ENCODE measurements at regions not wholly inside any gene's neighbourhood (a gene's known extent, or its start where the extent isn't known, plus 50 kb on each side); places are given as distances from the start of the nearest gene placed in this dataset.

DNA sequence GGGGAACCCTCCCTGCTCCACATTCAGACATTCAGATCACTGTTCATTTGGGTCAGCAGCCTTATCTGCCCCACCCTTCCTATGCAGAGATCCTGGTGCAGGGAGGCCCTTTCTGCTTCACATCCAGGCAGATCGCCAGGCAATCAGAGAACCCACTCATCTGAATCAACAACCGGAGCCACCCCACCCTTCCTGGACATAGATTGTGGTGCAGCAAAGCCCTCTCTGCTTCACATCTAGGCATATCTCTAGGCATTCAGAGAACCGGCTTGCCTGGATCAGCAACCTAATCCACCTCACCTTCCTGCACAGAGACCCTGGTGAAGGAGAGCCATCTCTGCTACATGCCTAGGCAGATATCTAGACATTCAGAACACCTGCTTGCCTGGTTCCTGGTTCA lies 184.5 kb upstream of the CNTNAP5 start:
- H3K4me3 ChIP-seq: no peak overlapping the region
- 26% methylated on average over 3 of the region's 3 CpGs for WGBS (ENCODE audit: insufficient coverage, insufficient replicate concordance, low lambda C conversion rate, missing lambda C conversion rate)
- no peaks in the 10 kb centered on the region for H4K20me1 ChIP-seq (ENCODE audit: control insufficient read depth, insufficient read depth)
- H3K4me1 ChIP-seq (ENCODE audit: control insufficient read depth, insufficient read depth, low read length): no peaks in the 10 kb centered on the region
- in situ Hi-C loops (cut with MboI): no loop called here
- ChIA-PET POLR2A (no interaction called here), RAD21 (ENCODE audit: unreplicated experiment) (no interaction called here), SMC1A (ENCODE audit: uncharacterized antibody, unreplicated experiment) (no interaction called here), CTCF (interaction anchor here (1.4 kb wide), 1 partner anchor 16 kb away, joined by 3 read pairs; no protein-coding TSS in a partner anchor)
- ATAC-seq (no peak), FAIRE-seq (no peak), DNase-seq (ENCODE audit: low read depth, low spot score) (no peak)
- no peak overlapping the region for H2AFZ ChIP-seq (ENCODE audit: control insufficient read depth, low read depth, low read length)
- no peak overlapping the region for H3K9ac ChIP-seq (ENCODE audit: control insufficient read depth, insufficient read depth, low read length)
- no peak overlapping the region for H3K4me2 ChIP-seq (ENCODE audit: control insufficient read depth, insufficient read depth)
- no peaks in the 10 kb centered on the region; the same call in 2 of the 3 replicates for H3K9me3 ChIP-seq (replicated peaks; ENCODE audit: control insufficient read depth, insufficient read depth, low read length)
- no peaks in the 10 kb centered on the region for H3K79me2 ChIP-seq (ENCODE audit: control insufficient read depth, insufficient read depth, low read length)
- H3K36me3 ChIP-seq (ENCODE audit: control insufficient read depth in 2 of 2, insufficient read depth in 2 of 2, low read length in 1 of 2): no peaks in the 10 kb centered on the region
- no TSS peak for BruUV-seq (replicated peaks)
- no peaks in the 10 kb centered on the region for H3K27me3 ChIP-seq (replicated peaks in 1 of 2; ENCODE audit: control insufficient read depth in 2 of 2, insufficient read depth in 2 of 2, low read length in 1 of 2)
- intact Hi-C loops (cut with micrococcal nuclease; ENCODE audit: unreplicated experiment): no loop called here
- no peak overlapping the region for H3K27ac ChIP-seq (ENCODE audit: control insufficient read depth, insufficient read depth)
- TF ChIP-seq SREBF2 (IDR thresholded peaks at IDR 0.05; ENCODE audit: low read length) (no peak), NR2C2 (IDR thresholded peaks at IDR 0.05; ENCODE audit: borderline replicate concordance, control insufficient read depth, insufficient read length, low read depth) (no peak), MYB (IDR thresholded peaks at IDR 0.05; ENCODE audit: borderline replicate concordance, low read depth, low read length) (no peak), SPI1 (IDR thresholded peaks at IDR 0.05; ENCODE audit: borderline replicate concordance, insufficient read depth, low read depth, low read length) (no peak), CBX5 (IDR thresholded peaks at IDR 0.05; ENCODE audit: low read depth) (no peak), POLR2AphosphoS2 (IDR thresholded peaks at IDR 0.05; ENCODE audit: low read depth, low read length) (no peak), SUZ12 (IDR thresholded peaks at IDR 0.05; ENCODE audit: unreplicated experiment) (no peak), STAT1 (conservative IDR thresholded peaks at IDR 0.05) (no peak), TCF7 (IDR thresholded peaks at IDR 0.05; ENCODE audit: borderline replicate concordance) (no peak), POLR2AphosphoS5 (IDR thresholded peaks at IDR 0.05; ENCODE audit: low read length) (no peak), GATAD2B (conservative IDR thresholded peaks at IDR 0.05; ENCODE audit: low read depth) (no peak), DPF2 (IDR thresholded peaks at IDR 0.05) (no peak)
- TF ChIP-seq, protein P1, sequence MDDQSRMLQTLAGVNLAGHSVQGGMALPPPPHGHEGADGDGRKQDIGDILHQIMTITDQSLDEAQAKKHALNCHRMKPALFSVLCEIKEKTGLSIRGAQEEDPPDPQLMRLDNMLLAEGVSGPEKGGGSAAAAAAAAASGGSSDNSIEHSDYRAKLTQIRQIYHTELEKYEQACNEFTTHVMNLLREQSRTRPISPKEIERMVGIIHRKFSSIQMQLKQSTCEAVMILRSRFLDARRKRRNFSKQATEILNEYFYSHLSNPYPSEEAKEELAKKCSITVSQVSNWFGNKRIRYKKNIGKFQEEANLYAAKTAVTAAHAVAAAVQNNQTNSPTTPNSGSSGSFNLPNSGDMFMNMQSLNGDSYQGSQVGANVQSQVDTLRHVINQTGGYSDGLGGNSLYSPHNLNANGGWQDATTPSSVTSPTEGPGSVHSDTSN (IDR thresholded peaks at IDR 0.05; ENCODE audit: insufficient replicate concordance, low read depth, low read length): no peak
- TF ChIP-seq, protein P2, sequence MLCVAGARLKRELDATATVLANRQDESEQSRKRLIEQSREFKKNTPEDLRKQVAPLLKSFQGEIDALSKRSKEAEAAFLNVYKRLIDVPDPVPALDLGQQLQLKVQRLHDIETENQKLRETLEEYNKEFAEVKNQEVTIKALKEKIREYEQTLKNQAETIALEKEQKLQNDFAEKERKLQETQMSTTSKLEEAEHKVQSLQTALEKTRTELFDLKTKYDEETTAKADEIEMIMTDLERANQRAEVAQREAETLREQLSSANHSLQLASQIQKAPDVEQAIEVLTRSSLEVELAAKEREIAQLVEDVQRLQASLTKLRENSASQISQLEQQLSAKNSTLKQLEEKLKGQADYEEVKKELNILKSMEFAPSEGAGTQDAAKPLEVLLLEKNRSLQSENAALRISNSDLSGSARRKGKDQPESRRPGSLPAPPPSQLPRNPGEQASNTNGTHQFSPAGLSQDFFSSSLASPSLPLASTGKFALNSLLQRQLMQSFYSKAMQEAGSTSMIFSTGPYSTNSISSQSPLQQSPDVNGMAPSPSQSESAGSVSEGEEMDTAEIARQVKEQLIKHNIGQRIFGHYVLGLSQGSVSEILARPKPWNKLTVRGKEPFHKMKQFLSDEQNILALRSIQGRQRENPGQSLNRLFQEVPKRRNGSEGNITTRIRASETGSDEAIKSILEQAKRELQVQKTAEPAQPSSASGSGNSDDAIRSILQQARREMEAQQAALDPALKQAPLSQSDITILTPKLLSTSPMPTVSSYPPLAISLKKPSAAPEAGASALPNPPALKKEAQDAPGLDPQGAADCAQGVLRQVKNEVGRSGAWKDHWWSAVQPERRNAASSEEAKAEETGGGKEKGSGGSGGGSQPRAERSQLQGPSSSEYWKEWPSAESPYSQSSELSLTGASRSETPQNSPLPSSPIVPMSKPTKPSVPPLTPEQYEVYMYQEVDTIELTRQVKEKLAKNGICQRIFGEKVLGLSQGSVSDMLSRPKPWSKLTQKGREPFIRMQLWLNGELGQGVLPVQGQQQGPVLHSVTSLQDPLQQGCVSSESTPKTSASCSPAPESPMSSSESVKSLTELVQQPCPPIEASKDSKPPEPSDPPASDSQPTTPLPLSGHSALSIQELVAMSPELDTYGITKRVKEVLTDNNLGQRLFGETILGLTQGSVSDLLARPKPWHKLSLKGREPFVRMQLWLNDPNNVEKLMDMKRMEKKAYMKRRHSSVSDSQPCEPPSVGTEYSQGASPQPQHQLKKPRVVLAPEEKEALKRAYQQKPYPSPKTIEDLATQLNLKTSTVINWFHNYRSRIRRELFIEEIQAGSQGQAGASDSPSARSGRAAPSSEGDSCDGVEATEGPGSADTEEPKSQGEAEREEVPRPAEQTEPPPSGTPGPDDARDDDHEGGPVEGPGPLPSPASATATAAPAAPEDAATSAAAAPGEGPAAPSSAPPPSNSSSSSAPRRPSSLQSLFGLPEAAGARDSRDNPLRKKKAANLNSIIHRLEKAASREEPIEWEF (IDR thresholded peaks at IDR 0.05; ENCODE audit: insufficient replicate concordance, low read depth, low read length): no peak
- TF ChIP-seq, protein P3, sequence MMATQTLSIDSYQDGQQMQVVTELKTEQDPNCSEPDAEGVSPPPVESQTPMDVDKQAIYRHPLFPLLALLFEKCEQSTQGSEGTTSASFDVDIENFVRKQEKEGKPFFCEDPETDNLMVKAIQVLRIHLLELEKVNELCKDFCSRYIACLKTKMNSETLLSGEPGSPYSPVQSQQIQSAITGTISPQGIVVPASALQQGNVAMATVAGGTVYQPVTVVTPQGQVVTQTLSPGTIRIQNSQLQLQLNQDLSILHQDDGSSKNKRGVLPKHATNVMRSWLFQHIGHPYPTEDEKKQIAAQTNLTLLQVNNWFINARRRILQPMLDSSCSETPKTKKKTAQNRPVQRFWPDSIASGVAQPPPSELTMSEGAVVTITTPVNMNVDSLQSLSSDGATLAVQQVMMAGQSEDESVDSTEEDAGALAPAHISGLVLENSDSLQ (IDR thresholded peaks at IDR 0.05): no peak
- TF ChIP-seq, protein P4, sequence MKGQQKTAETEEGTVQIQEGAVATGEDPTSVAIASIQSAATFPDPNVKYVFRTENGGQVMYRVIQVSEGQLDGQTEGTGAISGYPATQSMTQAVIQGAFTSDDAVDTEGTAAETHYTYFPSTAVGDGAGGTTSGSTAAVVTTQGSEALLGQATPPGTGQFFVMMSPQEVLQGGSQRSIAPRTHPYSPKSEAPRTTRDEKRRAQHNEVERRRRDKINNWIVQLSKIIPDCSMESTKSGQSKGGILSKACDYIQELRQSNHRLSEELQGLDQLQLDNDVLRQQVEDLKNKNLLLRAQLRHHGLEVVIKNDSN (IDR thresholded peaks at IDR 0.05; ENCODE audit: borderline replicate concordance, extremely low read length, insufficient read depth, low read depth, low read length): no peak
- TF ChIP-seq, protein P5, sequence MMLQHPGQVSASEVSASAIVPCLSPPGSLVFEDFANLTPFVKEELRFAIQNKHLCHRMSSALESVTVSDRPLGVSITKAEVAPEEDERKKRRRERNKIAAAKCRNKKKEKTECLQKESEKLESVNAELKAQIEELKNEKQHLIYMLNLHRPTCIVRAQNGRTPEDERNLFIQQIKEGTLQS (IDR thresholded peaks at IDR 0.05; ENCODE audit: borderline replicate concordance, extremely low read depth, low read depth, low read length): no peak
